ENCODE measurements at regions not wholly inside any gene's neighbourhood (a gene's known extent, or its start where the extent isn't known, plus 50 kb on each side); places are given as distances from the start of the nearest gene placed in this dataset.

- no peaks in the 10 kb centered on the region for H3K27me3 ChIP-seq (replicated peaks in 1 of 7)
- DNase-seq: no peak
- no peaks in the 10 kb centered on the region for H3K4me1 ChIP-seq
- WGBS, 5 donors: 73 to 86% (median 77%) methylated on average over 3 of the region's 3 CpGs
- intact Hi-C loops (cut with DNase I; ENCODE audit: low total_unique reads): no loop called here
- no peak overlapping the region for H3K27ac ChIP-seq
- peaks cover 0 to 21% (median 12%) of the 10 kb centered on the region in 8 donors for H3K9me3 ChIP-seq
- no peak overlapping the region for H3K4me3 ChIP-seq
- TF ChIP-seq CTCF (IDR thresholded peaks at IDR 0.05 in 8 of 11, conservative IDR thresholded peaks at IDR 0.05 in 3 of 11) (no peak), POLR2AphosphoS5 (IDR thresholded peaks at IDR 0.05) (no peak), POLR2A (IDR thresholded peaks at IDR 0.05) (no peak)
- no peaks in the 10 kb centered on the region for H3K36me3 ChIP-seq
Observed at GRCh38 chr4:13829457-13829856, 201.9 kb upstream of the BOD1L1 start.

GRCh38 chr4:13830449-13830848, 202.9 kb upstream of the BOD1L1 start:
- Histone ChIP-seq H3K27ac (no peak overlapping the region), H3K36me3 (no peaks in the 10 kb centered on the region), H3K27me3 (replicated peaks in 1 of 7) (no peaks in the 10 kb centered on the region), H3K4me3 (no peak overlapping the region), H3K4me1 (no peaks in the 10 kb centered on the region), H3K9me3 (peaks cover 0 to 12% (median 2%) of the 10 kb centered on the region in 8 donors)
- intact Hi-C loops (cut with DNase I; ENCODE audit: low total_unique reads): no loop called here
- 56 to 85% (median 83%) methylated on average over 5 of the region's 5 CpGs for WGBS, 5 donors
- no peak for DNase-seq
- TF ChIP-seq POLR2AphosphoS5 (IDR thresholded peaks at IDR 0.05) (no peak), POLR2A (IDR thresholded peaks at IDR 0.05) (no peak), CTCF (IDR thresholded peaks at IDR 0.05 in 8 of 11, conservative IDR thresholded peaks at IDR 0.05 in 3 of 11) (no peak)

- intact Hi-C loops (cut with DNase I; ENCODE audit: low total_unique reads): no loop called here
- H3K36me3 ChIP-seq: no peaks in the 10 kb centered on the region
- no peaks in the 10 kb centered on the region for H3K9me3 ChIP-seq
- no peak overlapping the region for H3K4me3 ChIP-seq
- H3K4me1 ChIP-seq: no peaks in the 10 kb centered on the region
- peaks cover 0 to 7% (median 0%) of the 10 kb centered on the region in 7 donors for H3K27me3 ChIP-seq (replicated peaks in 1 of 7)
- TF ChIP-seq POLR2A (IDR thresholded peaks at IDR 0.05) (no peak), CTCF (IDR thresholded peaks at IDR 0.05 in 8 of 11, conservative IDR thresholded peaks at IDR 0.05 in 3 of 11) (no peak)
- 57 to 81% (median 75%) methylated on average over 4 of the region's 4 CpGs for WGBS, 5 donors
- no peak overlapping the region for H3K27ac ChIP-seq
- no peak for DNase-seq
Observed at GRCh38 chr4:13833171-13833804, 205.8 kb upstream of the BOD1L1 start.

GRCh38 chr4:13836946-13837912, 209.7 kb upstream of the BOD1L1 start:
- Histone ChIP-seq H3K9me3 (no peaks in the 10 kb centered on the region), H3K4me1 (no peaks in the 10 kb centered on the region), H3K36me3 (no peaks in the 10 kb centered on the region), H3K27ac (no peak overlapping the region), H3K4me3 (no peak overlapping the region), H3K27me3 (replicated peaks in 1 of 7) (peaks cover 0 to 7% (median 0%) of the 10 kb centered on the region in 7 donors)
- TF ChIP-seq CTCF (IDR thresholded peaks at IDR 0.05 in 8 of 11, conservative IDR thresholded peaks at IDR 0.05 in 3 of 11) (no peak), POLR2AphosphoS5 (IDR thresholded peaks at IDR 0.05) (no peak)
- intact Hi-C loops (cut with DNase I; ENCODE audit: low total_unique reads): no loop called here
- DNase-seq: no peak
- 58 to 66% (median 63%) methylated on average over 6 of the region's 6 CpGs for WGBS, 5 donors

Measured in spleen (tissue), 11 donors.